ENCODE measurements at regions not wholly inside any gene's neighbourhood (a gene's known extent, or its start where the extent isn't known, plus 50 kb on each side); places are given as distances from the start of the nearest gene placed in this dataset.
"Not testable (repeated sequence)": the region's sequence is repeated elsewhere in the genome, so short reads cannot be mapped to it uniquely, and the experiment has no call there.

GRCh38 chr17:21770466-21771446, 78.4 kb downstream of the KCNJ18 start:
- not testable (repeated sequence) for H3K9me3 ChIP-seq (ENCODE audit: control insufficient read depth in 2 of 2, insufficient read depth in 1 of 2, low read depth in 1 of 2, low read length in 1 of 2); H3K4me1 ChIP-seq (ENCODE audit: control insufficient read depth in 2 of 2, insufficient read depth in 2 of 2, low read length in 1 of 2); H3K27me3 ChIP-seq (ENCODE audit: control insufficient read depth in 1 of 2, insufficient read depth in 2 of 2, low read length in 2 of 2); H3K36me3 ChIP-seq (ENCODE audit: control insufficient read depth in 2 of 2, insufficient read depth in 2 of 2, low read length in 1 of 2); H3K4me3 ChIP-seq (ENCODE audit: low read depth in 1 of 2, low read length in 2 of 2); H3K27ac ChIP-seq (ENCODE audit: low read depth in 2 of 2, low read length in 1 of 2)
- WGBS, 2 donors: 22 to 26% methylated on average over 31 to 37 of the region's 70 CpGs

DNA sequence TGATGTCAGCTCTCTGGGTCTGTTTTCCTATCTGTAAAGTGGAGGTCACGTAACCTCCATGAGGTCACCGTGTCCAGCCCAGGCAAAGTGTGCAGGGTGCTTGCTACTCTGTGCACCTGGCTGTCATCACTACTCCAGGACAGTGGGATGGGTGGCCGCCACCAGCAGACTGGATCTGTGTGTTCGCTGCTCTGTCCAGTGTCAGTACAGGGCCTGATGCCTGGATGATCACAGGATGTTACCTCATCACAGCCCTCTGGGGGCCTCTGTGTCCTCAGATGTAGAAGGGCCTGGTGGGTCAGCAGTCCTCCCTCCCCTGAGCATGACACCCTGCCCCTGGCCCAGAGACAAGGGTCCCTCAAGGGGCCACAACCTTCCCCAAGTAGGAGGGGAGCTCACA, 80.0 kb downstream of the KCNJ18 start:
- no peak overlapping the region for H3K27ac ChIP-seq (ENCODE audit: low read depth in 2 of 2, low read length in 1 of 2)
- H3K9me3 ChIP-seq (ENCODE audit: control insufficient read depth in 2 of 2, insufficient read depth in 1 of 2, low read depth in 1 of 2, low read length in 1 of 2): peaks cover 0 to 3% of the 10 kb centered on the region in 2 donors
- 64 to 72% methylated on average over 4 of the region's 4 CpGs for whole genome bisulfite sequencing, 2 donors
- no peaks in the 10 kb centered on the region for H3K4me1 ChIP-seq (ENCODE audit: control insufficient read depth in 2 of 2, insufficient read depth in 2 of 2, low read length in 1 of 2)
- no peaks in the 10 kb centered on the region for H3K27me3 ChIP-seq (ENCODE audit: control insufficient read depth in 1 of 2, insufficient read depth in 2 of 2, low read length in 2 of 2)
- no peak overlapping the region for H3K4me3 ChIP-seq (ENCODE audit: low read depth in 1 of 2, low read length in 2 of 2)
- no peaks in the 10 kb centered on the region for H3K36me3 ChIP-seq (ENCODE audit: control insufficient read depth in 2 of 2, insufficient read depth in 2 of 2, low read length in 1 of 2)

- H3K27me3 ChIP-seq (ENCODE audit: control insufficient read depth in 1 of 2, insufficient read depth in 2 of 2, low read length in 2 of 2); H3K36me3 ChIP-seq (ENCODE audit: control insufficient read depth in 2 of 2, insufficient read depth in 2 of 2, low read length in 1 of 2); H3K27ac ChIP-seq (ENCODE audit: low read depth in 2 of 2, low read length in 1 of 2); H3K4me3 ChIP-seq (ENCODE audit: low read depth in 1 of 2, low read length in 2 of 2); H3K9me3 ChIP-seq (ENCODE audit: control insufficient read depth in 2 of 2, insufficient read depth in 1 of 2, low read depth in 1 of 2, low read length in 1 of 2); H3K4me1 ChIP-seq (ENCODE audit: control insufficient read depth in 2 of 2, insufficient read depth in 2 of 2, low read length in 1 of 2): not testable (repeated sequence)
- 79 to 88% methylated on average over 14 to 15 of the region's 15 CpGs for WGBS, 2 donors
These were observed 80.8 kb downstream of the KCNJ18 start for GRCh38 chr17:21772991-21773713.

GRCh38 chr17:21774263-21774662, 81.9 kb downstream of the KCNJ18 start:
- WGBS, 2 donors: 76% methylated on average over 7 of the region's 7 CpGs
- Histone ChIP-seq H3K4me1 (ENCODE audit: control insufficient read depth in 2 of 2, insufficient read depth in 2 of 2, low read length in 1 of 2) (no peaks in the 10 kb centered on the region), H3K4me3 (ENCODE audit: low read depth in 1 of 2, low read length in 2 of 2) (no peak overlapping the region), H3K36me3 (ENCODE audit: control insufficient read depth in 2 of 2, insufficient read depth in 2 of 2, low read length in 1 of 2) (no peaks in the 10 kb centered on the region), H3K27ac (ENCODE audit: low read depth in 2 of 2, low read length in 1 of 2) (no peak overlapping the region), H3K9me3 (ENCODE audit: control insufficient read depth in 2 of 2, insufficient read depth in 1 of 2, low read depth in 1 of 2, low read length in 1 of 2) (peaks cover 0 to 2% of the 10 kb centered on the region in 2 donors), H3K27me3 (ENCODE audit: control insufficient read depth in 1 of 2, insufficient read depth in 2 of 2, low read length in 2 of 2) (no peaks in the 10 kb centered on the region)

GRCh38 chr17:21775566-21775965, 83.2 kb downstream of the KCNJ18 start:
- not testable (repeated sequence) for H3K4me3 ChIP-seq (ENCODE audit: low read depth in 1 of 2, low read length in 2 of 2); H3K4me1 ChIP-seq (ENCODE audit: control insufficient read depth in 2 of 2, insufficient read depth in 2 of 2, low read length in 1 of 2); H3K9me3 ChIP-seq (ENCODE audit: control insufficient read depth in 2 of 2, insufficient read depth in 1 of 2, low read depth in 1 of 2, low read length in 1 of 2); H3K27ac ChIP-seq (ENCODE audit: low read depth in 2 of 2, low read length in 1 of 2); H3K36me3 ChIP-seq (ENCODE audit: control insufficient read depth in 2 of 2, insufficient read depth in 2 of 2, low read length in 1 of 2); H3K27me3 ChIP-seq (ENCODE audit: control insufficient read depth in 1 of 2, insufficient read depth in 2 of 2, low read length in 2 of 2)
- WGBS, 2 donors: 69 to 75% methylated on average over 8 of the region's 8 CpGs

GRCh38 chr17:21776921-21777320, 84.6 kb downstream of the KCNJ18 start:
- H3K4me1 ChIP-seq (ENCODE audit: control insufficient read depth in 2 of 2, insufficient read depth in 2 of 2, low read length in 1 of 2); H3K36me3 ChIP-seq (ENCODE audit: control insufficient read depth in 2 of 2, insufficient read depth in 2 of 2, low read length in 1 of 2); H3K27me3 ChIP-seq (ENCODE audit: control insufficient read depth in 1 of 2, insufficient read depth in 2 of 2, low read length in 2 of 2); H3K4me3 ChIP-seq (ENCODE audit: low read depth in 1 of 2, low read length in 2 of 2); H3K9me3 ChIP-seq (ENCODE audit: control insufficient read depth in 2 of 2, insufficient read depth in 1 of 2, low read depth in 1 of 2, low read length in 1 of 2); H3K27ac ChIP-seq (ENCODE audit: low read depth in 2 of 2, low read length in 1 of 2): not testable (repeated sequence)
- WGBS, 2 donors: 77 to 79% methylated on average over 10 to 11 of the region's 12 CpGs

GRCh38 chr17:21778866-21779265, 86.5 kb downstream of the KCNJ18 start:
- WGBS, 2 donors: 73 to 82% methylated on average over 2 of the region's 2 CpGs
- not testable (repeated sequence) for H3K27me3 ChIP-seq (ENCODE audit: control insufficient read depth in 1 of 2, insufficient read depth in 2 of 2, low read length in 2 of 2); H3K9me3 ChIP-seq (ENCODE audit: control insufficient read depth in 2 of 2, insufficient read depth in 1 of 2, low read depth in 1 of 2, low read length in 1 of 2); H3K27ac ChIP-seq (ENCODE audit: low read depth in 2 of 2, low read length in 1 of 2); H3K4me3 ChIP-seq (ENCODE audit: low read depth in 1 of 2, low read length in 2 of 2); H3K36me3 ChIP-seq (ENCODE audit: control insufficient read depth in 2 of 2, insufficient read depth in 2 of 2, low read length in 1 of 2); H3K4me1 ChIP-seq (ENCODE audit: control insufficient read depth in 2 of 2, insufficient read depth in 2 of 2, low read length in 1 of 2)

- 62 to 68% methylated on average over 3 to 4 of the region's 8 CpGs for WGBS, 2 donors
- not testable (repeated sequence) for H3K27ac ChIP-seq (ENCODE audit: low read depth in 2 of 2, low read length in 1 of 2); H3K4me1 ChIP-seq (ENCODE audit: control insufficient read depth in 2 of 2, insufficient read depth in 2 of 2, low read length in 1 of 2); H3K36me3 ChIP-seq (ENCODE audit: control insufficient read depth in 2 of 2, insufficient read depth in 2 of 2, low read length in 1 of 2); H3K9me3 ChIP-seq (ENCODE audit: control insufficient read depth in 2 of 2, insufficient read depth in 1 of 2, low read depth in 1 of 2, low read length in 1 of 2); H3K4me3 ChIP-seq (ENCODE audit: low read depth in 1 of 2, low read length in 2 of 2); H3K27me3 ChIP-seq (ENCODE audit: control insufficient read depth in 1 of 2, insufficient read depth in 2 of 2, low read length in 2 of 2)
These were observed 88.1 kb downstream of the KCNJ18 start for GRCh38 chr17:21780293-21780888.

- WGBS, 2 donors: 51 to 56% methylated on average over 5 of the region's 5 CpGs
- H3K27me3 ChIP-seq (ENCODE audit: control insufficient read depth in 1 of 2, insufficient read depth in 2 of 2, low read length in 2 of 2); H3K27ac ChIP-seq (ENCODE audit: low read depth in 2 of 2, low read length in 1 of 2); H3K4me1 ChIP-seq (ENCODE audit: control insufficient read depth in 2 of 2, insufficient read depth in 2 of 2, low read length in 1 of 2); H3K4me3 ChIP-seq (ENCODE audit: low read depth in 1 of 2, low read length in 2 of 2); H3K9me3 ChIP-seq (ENCODE audit: control insufficient read depth in 2 of 2, insufficient read depth in 1 of 2, low read depth in 1 of 2, low read length in 1 of 2); H3K36me3 ChIP-seq (ENCODE audit: control insufficient read depth in 2 of 2, insufficient read depth in 2 of 2, low read length in 1 of 2): not testable (repeated sequence)
These were observed 88.8 kb downstream of the KCNJ18 start for GRCh38 chr17:21780919-21781665.

All from esophagus (tissue), 2 donors.